ENCODE measurements at regions not wholly inside any gene's neighbourhood (a gene's known extent, or its start where the extent isn't known, plus 50 kb on each side); places are given as distances from the start of the nearest gene placed in this dataset.

DNA sequence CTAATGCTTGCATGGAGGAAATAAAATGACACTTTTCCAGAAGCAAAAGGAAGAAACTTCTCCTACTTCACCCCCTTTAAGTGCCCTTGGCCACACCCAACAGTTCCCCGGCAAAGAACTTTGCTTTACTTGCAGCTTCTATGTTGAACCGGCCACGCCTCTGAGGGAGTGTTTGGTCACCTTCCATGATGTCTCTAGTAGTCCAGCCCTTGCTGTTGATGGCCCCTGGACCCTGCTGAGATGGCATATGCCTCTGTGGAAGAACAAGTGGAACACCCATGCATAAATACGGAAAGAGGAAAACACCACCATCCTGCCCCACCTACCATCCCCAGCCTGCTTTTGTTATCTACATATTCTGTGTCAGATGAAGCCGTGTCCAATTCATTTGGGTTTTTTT, 218.3 kb upstream of the POU3F3 start:
- Histone ChIP-seq H3K9me3 (no peaks in the 10 kb centered on the region), H3K4me1 (no peaks in the 10 kb centered on the region), H3K36me3 (ENCODE audit: insufficient read depth in 1 of 2, low read depth in 1 of 2) (no peaks in the 10 kb centered on the region), H3K4me3 (no peak overlapping the region), H3K27ac (no peak overlapping the region), H3K27me3 (ENCODE audit: insufficient read depth in 3 of 3, low read length in 2 of 3) (peaks cover 0 to 4% (median 3%) of the 10 kb centered on the region in 3 donors)
- 83 to 92% (median 83%) methylated on average over 5 of the region's 5 CpGs for WGBS, 3 donors
- ATAC-seq (no peak), DNase-seq (no peak)
- TF ChIP-seq, protein P1, sequence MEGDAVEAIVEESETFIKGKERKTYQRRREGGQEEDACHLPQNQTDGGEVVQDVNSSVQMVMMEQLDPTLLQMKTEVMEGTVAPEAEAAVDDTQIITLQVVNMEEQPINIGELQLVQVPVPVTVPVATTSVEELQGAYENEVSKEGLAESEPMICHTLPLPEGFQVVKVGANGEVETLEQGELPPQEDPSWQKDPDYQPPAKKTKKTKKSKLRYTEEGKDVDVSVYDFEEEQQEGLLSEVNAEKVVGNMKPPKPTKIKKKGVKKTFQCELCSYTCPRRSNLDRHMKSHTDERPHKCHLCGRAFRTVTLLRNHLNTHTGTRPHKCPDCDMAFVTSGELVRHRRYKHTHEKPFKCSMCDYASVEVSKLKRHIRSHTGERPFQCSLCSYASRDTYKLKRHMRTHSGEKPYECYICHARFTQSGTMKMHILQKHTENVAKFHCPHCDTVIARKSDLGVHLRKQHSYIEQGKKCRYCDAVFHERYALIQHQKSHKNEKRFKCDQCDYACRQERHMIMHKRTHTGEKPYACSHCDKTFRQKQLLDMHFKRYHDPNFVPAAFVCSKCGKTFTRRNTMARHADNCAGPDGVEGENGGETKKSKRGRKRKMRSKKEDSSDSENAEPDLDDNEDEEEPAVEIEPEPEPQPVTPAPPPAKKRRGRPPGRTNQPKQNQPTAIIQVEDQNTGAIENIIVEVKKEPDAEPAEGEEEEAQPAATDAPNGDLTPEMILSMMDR (IDR thresholded peaks at IDR 0.05) = no peak
- intact Hi-C loops (cut with DNase I) = no loop called here

DNA sequence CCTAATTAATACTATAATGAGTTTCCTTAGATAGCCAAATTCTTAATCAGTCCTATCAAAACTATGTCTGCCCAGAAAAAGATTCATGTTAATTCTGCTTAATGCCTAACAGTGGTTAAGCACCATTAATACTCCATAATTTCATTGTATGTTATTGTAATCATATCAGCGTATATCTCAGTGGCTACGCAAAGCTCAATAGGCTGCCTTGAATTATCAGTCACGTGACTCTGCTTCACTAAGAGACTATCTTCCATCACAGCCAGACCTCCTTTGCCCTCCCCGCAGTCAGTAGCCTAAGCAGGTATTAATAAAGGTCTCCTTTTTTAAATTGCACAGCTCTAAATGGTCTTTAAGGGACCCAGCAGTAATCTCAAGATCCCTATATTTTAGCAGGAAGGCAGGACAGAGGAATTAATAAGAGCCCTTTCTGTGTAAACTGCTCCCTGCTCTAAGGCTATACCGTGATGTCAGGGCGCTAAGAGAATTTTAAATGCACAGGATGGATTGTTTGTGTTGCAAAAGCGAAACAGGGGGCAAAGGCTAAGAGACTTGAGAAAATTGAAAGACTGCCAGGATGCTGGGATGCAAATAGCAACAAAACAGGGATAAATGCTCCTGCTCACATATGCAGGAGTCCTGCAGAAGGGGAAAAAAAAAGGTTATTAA, 215.6 kb upstream of the POU3F3 start:
- no peaks in the 10 kb centered on the region for H3K36me3 ChIP-seq (ENCODE audit: insufficient read depth in 1 of 2, low read depth in 1 of 2)
- H3K4me3 ChIP-seq = no peak overlapping the region
- DNase-seq (no peak), ATAC-seq (no peak)
- H3K9me3 ChIP-seq = no peaks in the 10 kb centered on the region
- WGBS, 3 donors = 59 to 71% (median 62%) methylated on average over 7 of the region's 7 CpGs
- H3K27ac ChIP-seq = no peak overlapping the region
- TF ChIP-seq, protein P1 (IDR thresholded peaks at IDR 0.05) = no peak
- peaks cover 0 to 4% (median 0%) of the 10 kb centered on the region in 3 donors for H3K27me3 ChIP-seq (ENCODE audit: insufficient read depth in 3 of 3, low read length in 2 of 3)
- H3K4me1 ChIP-seq = no peaks in the 10 kb centered on the region
- intact Hi-C loops (cut with DNase I) = no loop called here

DNA sequence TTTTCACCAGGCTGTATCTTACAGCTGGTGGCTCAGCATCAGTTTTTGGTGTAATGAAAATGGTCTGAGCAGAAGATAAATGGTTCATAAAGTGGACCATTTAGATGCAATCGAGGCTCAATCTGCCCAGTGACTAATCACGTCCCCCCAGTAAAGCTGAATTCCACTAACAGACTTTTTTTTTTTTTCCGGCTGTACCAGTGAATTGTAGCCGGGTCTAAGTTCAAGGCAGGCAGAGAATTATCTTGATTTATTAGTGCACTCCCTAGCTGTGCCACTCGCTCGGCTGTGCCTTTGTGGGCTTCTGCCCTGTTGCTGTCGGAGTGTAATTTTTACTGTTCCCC, 215.1 kb upstream of the POU3F3 start:
- ATAC-seq = no peak
- no peak for DNase-seq
- Histone ChIP-seq H3K4me1 (no peaks in the 10 kb centered on the region), H3K27ac (no peak overlapping the region), H3K4me3 (no peak overlapping the region), H3K27me3 (ENCODE audit: insufficient read depth in 3 of 3, low read length in 2 of 3) (peaks cover 0 to 4% (median 0%) of the 10 kb centered on the region in 3 donors), H3K9me3 (no peaks in the 10 kb centered on the region), H3K36me3 (ENCODE audit: insufficient read depth in 1 of 2, low read depth in 1 of 2) (no peaks in the 10 kb centered on the region)
- intact Hi-C loops (cut with DNase I) = no loop called here
- WGBS, 3 donors = 19 to 23% (median 23%) methylated on average over 7 of the region's 7 CpGs
- TF ChIP-seq, protein P1 (IDR thresholded peaks at IDR 0.05) = no peak

DNA sequence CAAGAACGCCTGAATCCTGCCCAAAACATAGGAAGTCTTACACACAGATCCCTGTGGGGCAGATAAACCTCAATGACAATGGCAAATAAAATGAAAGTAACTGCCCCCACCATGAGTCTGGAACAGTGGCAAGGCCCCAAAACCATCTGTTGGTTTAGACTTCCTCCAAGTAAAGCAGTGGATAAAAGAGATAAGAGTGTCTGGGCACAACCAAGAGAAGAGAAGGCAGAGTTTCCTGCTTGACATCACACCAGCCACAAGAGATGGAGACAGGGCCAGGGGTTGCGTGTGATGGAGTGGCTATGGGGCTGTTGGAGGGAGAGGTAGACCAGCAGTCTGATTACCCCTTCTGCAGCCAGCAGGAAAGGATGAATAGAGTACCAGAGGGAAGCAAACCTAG, 212.1 kb upstream of the POU3F3 start:
- DNase-seq = no peak
- H3K9me3 ChIP-seq = no peaks in the 10 kb centered on the region
- H3K27ac ChIP-seq = no peak overlapping the region
- no peak for ATAC-seq
- TF ChIP-seq, protein P1 (IDR thresholded peaks at IDR 0.05) = no peak
- no peak overlapping the region for H3K4me3 ChIP-seq
- H3K36me3 ChIP-seq (ENCODE audit: insufficient read depth in 1 of 2, low read depth in 1 of 2) = no peaks in the 10 kb centered on the region
- 59 to 72% (median 60%) methylated on average over 2 of the region's 2 CpGs for WGBS, 3 donors
- no peaks in the 10 kb centered on the region for H3K4me1 ChIP-seq
- no peaks in the 10 kb centered on the region for H3K27me3 ChIP-seq (ENCODE audit: insufficient read depth in 3 of 3, low read length in 2 of 3)
- intact Hi-C loops (cut with DNase I) = no loop called here

DNA sequence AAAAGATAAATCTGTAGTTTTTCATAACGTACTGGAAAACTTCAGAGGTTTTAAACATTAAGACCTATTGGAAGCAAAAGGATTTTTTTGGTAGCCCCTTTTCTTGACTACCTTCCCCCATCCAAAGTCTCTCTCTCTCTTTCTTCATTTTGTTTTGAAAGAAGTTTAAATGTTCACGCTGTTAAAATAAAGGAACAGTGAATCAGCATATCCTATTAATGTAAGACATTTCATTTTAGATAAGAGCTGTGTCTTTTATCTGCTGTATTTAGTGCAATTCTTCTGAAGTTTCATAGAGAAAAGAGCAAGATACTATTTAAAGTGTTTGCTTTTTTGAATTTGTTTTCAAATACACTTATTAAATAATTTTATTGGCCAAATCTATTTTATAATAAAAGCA, 205.5 kb upstream of the POU3F3 start:
- no peaks in the 10 kb centered on the region for H3K36me3 ChIP-seq (ENCODE audit: insufficient read depth in 1 of 2, low read depth in 1 of 2)
- no peak overlapping the region for H3K4me3 ChIP-seq
- no peaks in the 10 kb centered on the region for H3K9me3 ChIP-seq
- 63 to 68% (median 66%) methylated on average over 2 of the region's 2 CpGs for WGBS, 3 donors
- H3K27ac ChIP-seq = no peak overlapping the region
- intact Hi-C loops (cut with DNase I) = no loop called here
- no peak for ATAC-seq
- H3K4me1 ChIP-seq = no peaks in the 10 kb centered on the region
- peaks cover 0 to 3% (median 0%) of the 10 kb centered on the region in 3 donors for H3K27me3 ChIP-seq (ENCODE audit: insufficient read depth in 3 of 3, low read length in 2 of 3)
- TF ChIP-seq, protein P1 (IDR thresholded peaks at IDR 0.05) = no peak
- DNase-seq = no peak

All from psoas muscle (tissue), 7 donors.